GM19025 (cell line): ENCODE measurements at regions not wholly inside any gene's neighbourhood (a gene's known extent, or its start where the extent isn't known, plus 50 kb on each side); places are given as distances from the start of the nearest gene placed in this dataset.
"Not testable (repeated sequence)": the region's sequence is repeated elsewhere in the genome, so short reads cannot be mapped to it uniquely, and the experiment has no call there.

Experiments used
- ATAC-seq: cut with Tn5 transposase; IDR thresholded peaks from one replicate; pipeline ENCODE4 v1.9.1; 2021; ENCODE audit warnings: mild to moderate bottlenecking, low read depth, moderate library complexity; ENCODE audit not compliant: unreplicated experiment

GRCh38 chr15:69873807-69874206, 223.9 kb downstream of the TLE3 start:
- no peak for ATAC-seq

DNA sequence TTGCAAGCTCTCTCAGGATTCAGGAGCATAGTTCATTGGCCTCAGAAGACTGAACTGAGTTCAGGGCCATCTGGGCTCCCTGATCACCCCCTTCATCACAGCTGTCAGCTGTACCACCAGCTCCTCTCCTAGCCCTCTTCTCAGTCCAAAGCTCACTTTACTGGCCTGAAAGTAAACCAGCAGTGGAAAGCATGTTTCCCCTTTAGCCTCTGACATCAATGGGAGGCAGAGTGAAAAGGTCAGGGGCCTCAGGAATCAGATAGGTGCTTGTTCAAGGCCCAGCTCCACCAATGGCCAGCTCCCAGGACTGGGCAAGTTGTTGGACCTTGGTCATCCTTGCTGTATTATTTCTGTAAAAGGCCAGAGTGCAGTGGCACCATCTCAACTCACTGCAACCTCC, 223.4 kb downstream of the TLE3 start:
- no peak for ATAC-seq

- ATAC-seq, result no peak
Measured at GRCh38 chr15:69876064-69876940, 221.4 kb downstream of the TLE3 start.

GRCh38 chr15:69879963-69880362, 217.8 kb downstream of the TLE3 start:
- ATAC-seq, result not testable (repeated sequence)

- ATAC-seq, result no peak
Measured at GRCh38 chr15:69880571-69881301, 217.0 kb downstream of the TLE3 start.

DNA sequence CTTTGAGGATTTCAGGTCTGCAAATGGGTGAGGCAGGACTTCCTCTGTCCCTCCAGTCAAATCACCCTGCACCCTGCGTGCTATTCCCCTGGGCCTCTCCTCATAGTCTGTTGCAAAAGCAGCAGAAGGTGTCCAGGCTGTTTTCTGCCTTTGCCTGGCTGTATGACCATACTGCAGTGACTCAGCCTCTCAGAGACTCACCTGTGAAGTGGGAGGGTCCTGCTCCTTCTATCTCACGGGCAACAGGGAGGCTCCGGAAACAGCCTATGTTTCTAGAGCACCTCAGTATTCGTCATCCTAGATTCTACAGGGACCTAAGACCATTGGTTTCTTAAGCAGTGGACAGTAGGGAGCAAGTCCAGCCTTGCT, 216.4 kb downstream of the TLE3 start:
- ATAC-seq, result no peak

DNA sequence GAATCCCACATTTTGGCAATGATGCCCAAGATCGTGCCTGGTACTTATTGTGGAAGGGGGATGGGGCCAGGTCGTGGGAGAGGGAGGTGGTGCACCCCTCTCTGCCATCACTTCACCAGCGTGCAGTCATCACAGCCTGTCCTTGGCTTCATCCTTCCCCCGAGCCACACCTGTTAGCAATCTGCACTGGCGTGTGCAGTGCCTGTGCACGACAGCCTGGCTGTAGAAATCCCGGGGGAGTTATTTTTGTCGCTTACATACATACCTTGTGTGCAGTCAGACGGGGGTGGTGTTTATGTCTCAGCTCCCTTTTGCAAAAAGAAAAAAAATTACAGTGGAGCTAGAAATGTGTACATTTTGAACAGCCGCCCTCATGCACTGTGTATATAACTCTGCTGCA, 216.0 kb downstream of the TLE3 start:
- no peak for ATAC-seq

- ATAC-seq, result no peak
Measured at GRCh38 chr15:69883306-69883705, 214.4 kb downstream of the TLE3 start.

DNA sequence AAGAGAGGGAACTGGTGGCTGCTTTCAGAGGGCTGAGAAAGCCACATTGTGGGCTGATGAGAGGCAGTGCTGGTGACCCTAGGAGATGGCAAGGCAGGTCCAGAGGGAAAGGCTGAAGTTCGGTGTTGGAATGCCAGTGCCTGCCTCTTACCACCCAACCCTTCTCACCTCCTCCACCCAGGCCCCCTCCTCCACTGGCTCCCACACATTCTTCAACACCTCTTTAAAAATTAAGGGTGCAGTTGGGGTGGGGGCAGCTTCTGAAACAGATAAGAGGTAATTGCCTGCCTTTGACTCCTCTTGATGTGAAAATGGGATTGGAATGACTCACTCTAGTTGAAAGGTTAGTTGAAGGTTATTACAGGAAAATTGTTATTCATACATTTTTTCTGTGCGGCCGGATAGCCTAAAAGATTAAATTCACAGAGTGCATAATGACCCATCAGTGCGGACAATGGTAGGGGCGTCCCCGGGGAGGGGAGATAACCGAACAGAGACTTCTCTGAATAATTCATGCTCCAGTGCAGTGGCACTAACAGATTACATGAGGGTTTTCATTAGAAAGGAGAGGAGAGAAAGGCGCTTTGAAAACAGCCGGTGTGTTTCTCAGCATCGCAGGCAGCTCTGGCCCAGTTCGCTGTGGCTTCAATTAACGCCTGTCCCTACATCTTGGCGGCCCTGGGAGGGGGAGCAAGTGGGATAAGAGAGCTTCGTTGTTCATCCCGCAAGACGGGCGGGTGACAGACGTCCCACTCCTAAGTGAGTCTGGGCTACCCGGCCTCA, 212.4 kb downstream of the TLE3 start:
- ATAC-seq, result no peak

GRCh38 chr15:69887009-69887408, 210.7 kb downstream of the TLE3 start:
- ATAC-seq, result no peak

DNA sequence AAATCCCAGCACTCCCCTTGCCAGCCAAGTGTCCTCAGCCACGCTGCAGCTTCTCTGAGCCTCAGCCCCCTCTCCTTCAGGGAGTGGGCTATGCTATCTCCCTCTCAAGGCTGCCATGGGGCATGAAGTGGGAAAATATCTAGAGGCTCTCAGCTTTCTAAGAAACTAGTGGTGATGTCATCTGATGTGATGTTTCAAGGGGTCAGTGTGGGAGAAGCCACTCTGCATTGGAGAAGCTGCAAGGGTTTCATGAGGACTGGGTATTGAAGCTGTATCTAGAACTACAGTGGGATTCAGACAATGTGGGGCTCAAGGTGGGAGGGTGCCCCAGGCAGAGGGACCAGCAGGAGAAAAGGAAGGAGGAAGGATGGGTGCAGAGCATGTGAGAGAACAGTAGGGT, 210.2 kb downstream of the TLE3 start:
- no peak for ATAC-seq

- no peak for ATAC-seq
Measured at GRCh38 chr15:69888406-69888805, 209.3 kb downstream of the TLE3 start.

GRCh38 chr15:69891070-69891536, 206.6 kb downstream of the TLE3 start:
- no peak for ATAC-seq

DNA sequence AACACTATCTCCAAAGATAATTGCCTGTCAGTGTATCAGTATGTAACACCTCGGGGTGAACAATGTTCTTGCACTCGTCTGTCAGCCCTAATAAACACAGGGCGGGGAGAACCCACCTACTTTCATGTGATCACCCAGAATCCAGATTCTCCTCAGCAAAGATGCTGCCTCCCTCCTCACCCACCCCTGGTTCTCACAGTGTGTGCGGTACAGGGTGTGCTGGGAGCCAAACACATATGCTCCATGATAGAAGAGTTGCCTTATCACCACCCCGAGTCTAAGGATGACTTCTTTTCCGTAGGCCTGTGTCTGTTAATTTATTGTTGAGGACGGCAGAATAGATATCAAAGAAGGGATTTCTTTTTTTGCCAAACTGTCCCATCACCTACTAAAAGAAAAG, 206.1 kb downstream of the TLE3 start:
- ATAC-seq, result no peak

DNA sequence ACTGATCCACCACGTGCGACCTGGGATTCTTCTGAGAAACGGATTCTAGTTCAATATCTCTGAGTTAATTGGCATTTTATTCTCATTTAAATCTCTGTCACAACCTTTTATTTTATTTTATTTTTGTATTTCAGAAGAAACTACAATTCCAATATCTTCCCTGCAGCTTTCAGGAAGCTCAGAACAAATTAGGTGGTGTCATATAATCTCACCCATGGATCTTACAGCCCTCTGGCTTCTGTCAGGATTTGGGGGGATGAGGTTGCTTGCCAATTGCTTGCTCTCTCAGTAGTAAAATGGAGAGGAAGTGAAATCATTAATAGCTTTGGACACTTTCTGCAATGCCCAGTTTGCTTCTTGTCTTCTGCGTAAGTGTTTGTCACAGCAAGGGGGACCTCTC, 205.4 kb downstream of the TLE3 start:
- no peak for ATAC-seq

DNA sequence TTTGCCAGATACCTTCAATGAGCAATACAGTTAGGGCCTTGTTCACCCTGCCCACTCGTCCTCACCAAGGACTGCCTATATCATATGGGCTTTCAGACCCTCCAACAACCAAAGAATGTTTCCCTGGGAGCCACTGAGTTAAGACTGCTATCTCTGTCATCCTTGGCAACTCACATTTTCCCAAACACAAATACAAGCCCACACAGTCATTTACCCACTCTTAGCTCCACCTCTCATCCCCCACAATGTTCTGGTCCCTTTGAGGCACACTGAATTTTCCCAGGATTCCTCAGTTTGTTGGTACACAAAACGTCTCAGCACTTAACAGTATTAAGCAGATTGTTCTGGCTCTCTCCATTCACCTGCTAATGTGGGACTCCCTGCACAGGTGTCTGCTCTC, 204.6 kb downstream of the TLE3 start:
- no peak for ATAC-seq

DNA sequence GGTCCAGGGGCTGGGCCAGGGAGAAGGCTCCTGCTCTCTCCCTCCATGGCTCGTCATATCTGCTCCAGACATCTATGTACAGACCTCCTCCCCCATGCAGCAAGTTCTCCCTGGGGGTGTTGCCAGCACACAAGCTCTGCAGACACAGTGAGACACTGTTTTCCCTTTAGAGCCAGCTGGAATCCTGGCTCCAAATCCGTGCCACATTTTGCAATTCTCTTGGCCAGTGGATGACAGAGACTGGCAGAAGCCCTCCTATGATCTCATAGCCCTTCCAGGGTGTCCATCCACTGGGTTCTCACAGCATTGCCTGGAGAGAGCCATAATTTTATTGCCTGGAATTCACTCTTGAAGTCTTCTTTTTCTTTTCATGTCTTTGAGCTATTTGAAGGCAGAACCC, 203.9 kb downstream of the TLE3 start:
- no peak for ATAC-seq

DNA sequence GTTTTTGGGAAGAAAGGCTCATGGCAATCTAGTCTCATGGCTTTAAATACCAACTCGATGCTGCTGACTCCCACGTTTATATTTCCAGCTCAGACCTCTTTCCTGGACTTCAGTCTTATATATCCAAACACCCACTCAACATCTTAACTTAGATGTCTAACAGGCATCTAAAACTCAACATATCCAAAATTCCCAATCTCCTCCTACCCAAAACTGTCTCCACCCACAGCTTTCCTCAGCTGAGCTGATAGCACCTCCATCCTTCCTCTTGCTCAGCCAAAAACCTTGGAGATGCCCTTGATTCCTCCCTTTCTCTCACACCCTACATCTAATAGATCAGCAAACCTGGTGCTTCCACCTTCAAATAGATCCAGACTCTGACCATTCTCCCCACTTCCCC, 202.5 kb downstream of the TLE3 start:
- no peak for ATAC-seq

DNA sequence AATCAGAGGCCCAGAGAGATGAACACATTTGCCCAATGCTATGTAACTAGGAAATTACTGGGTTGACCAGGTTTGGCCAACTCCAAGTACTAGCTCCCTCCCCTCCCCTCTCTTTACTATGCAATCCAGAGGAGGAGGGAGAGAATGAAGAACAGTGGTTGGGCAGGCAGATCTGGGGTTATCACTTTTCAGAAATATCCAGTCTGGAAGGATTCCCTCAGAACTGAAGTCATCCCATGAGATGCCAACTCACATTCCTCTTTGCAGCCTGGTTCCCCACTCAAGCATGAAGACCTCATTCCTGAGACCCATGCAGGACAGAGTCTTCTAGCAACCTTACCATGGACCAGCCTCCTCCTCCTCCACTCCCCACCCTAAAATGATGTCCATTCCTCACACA, 201.1 kb downstream of the TLE3 start:
- no peak for ATAC-seq

GRCh38 chr15:69897061-69897460, 200.7 kb downstream of the TLE3 start:
- ATAC-seq, result no peak
